Adrenal gland (tissue), 9 donors: ENCODE measurements at regions not wholly inside any gene's neighbourhood (a gene's known extent, or its start where the extent isn't known, plus 50 kb on each side); places are given as distances from the start of the nearest gene placed in this dataset.

Source experiments
- DNase-seq, 7 donors: peaks; one replicate each; pipeline ENCODE4 v3.0.0-alpha.2; 2019 to 2020
- H3K27ac ChIP-seq, 5 donors: fragments of 200-600 bp; sonication (generic) in 4 of 5; 1 replicate in 3 of 5; 2 replicates in 2 of 5; pipeline versions ENCODE4 v1.5.1 to v1.8.0; 2016 to 2020; ENCODE audit warnings: mild to moderate bottlenecking in 1 of 5
- H3K27me3 ChIP-seq: fragments of 200-600 bp; 2 replicates; pipeline ENCODE4 v1.8.0; 2021
- H3K36me3 ChIP-seq, 2 donors: fragments of 200-600 bp; replicated peaks in 1 of 2; 1 replicate in 1 of 2; 2 replicates in 1 of 2; pipeline versions ENCODE4 v1.5.1 to v1.8.0; 2018 to 2022
- H3K4me1 ChIP-seq, 2 donors: fragments of 200-600 bp; replicated peaks in 1 of 2; 1 replicate in 1 of 2; 2 replicates in 1 of 2; pipeline versions ENCODE4 v1.5.1 to v1.8.0; 2018 to 2021
- H3K4me3 ChIP-seq, 4 donors: fragments of 200-600 bp; sonication (generic) in 3 of 4; one replicate each; pipeline ENCODE4 v1.5.1; 2016 to 2018
- H3K9me3 ChIP-seq, 3 donors: fragments of 200-600 bp; sonication (generic) in 1 of 3; replicated peaks in 1 of 3; 1 replicate in 2 of 3; 2 replicates in 1 of 3; pipeline versions ENCODE4 v1.5.1 to v1.8.0; 2016 to 2021
- CTCF ChIP-seq, 6 experiments: fragments of 450-650 bp in 4 of 6; fragments of 200-600 bp in 2 of 6; sonication (generic) in 1 of 6; IDR thresholded peaks; 1 replicate in 5 of 6; 2 replicates in 1 of 6; pipeline versions ENCODE4 v1.5.1 to v1.8.0; 2016 to 2021; ENCODE audit warnings: antibody characterized with exemption in 6 of 6, mild to moderate bottlenecking in 2 of 6, moderate library complexity in 1 of 6
- POLR2A ChIP-seq, 2 donors: fragments of 450-650 bp; IDR thresholded peaks; one replicate each; pipeline ENCODE4 v1.6.1; 2017; ENCODE audit warnings: antibody characterized with exemption in 2 of 2, mild to moderate bottlenecking in 2 of 2, moderate library complexity in 1 of 2
- whole genome bisulfite sequencing, 4 donors: extraction: QIAGEN DNeasy Blood & Tissue Kit in 2 of 4; methylation state at CpG; one replicate each; pipeline versions ENCODE4 v1.1.5 to v1.1.7; 2013 to 2017; 5-methylcytosine and 5-hydroxymethylcytosine counted together
- intact Hi-C, 2 donors: fragments of 100-400 bp; cut with DNase I; formaldehyde crosslinking; loops; one replicate each; pipeline versions ENCODE4 v1.14.1 to v1.15.0; 2022 to 2023
- donor health status: healthy with polysubstance abuse.
- donor health status: Bipolar disorder and iron deficiency.
- donor health status: DM: yes; HTN: yes; CAD: no.
- donor health status: DM: no; HTN: no; CAD: no.
- donor health status: DM: no; HTN: no; CAD: no.

DNA sequence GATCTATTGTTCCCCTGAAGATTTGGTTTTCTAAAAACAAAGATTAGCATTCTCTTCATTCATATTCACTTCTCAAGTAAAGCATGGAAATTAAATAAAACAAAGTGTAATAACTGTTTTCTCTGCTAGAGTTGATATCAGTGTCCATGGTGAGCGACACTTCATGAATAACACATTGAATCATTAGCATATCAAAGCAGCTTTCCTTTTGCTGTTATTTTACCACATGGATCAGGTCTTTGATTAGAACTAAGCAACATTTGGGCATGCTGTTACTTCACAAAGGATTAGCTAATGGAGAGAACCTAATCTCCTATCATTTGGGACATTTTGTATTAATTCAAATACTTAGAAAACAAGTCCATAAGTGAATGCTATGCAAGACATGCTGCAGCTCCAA lies 368.8 kb upstream of the CDH19 start:
- Histone ChIP-seq H3K36me3 (no peaks in the 10 kb centered on the region), H3K4me3 (no peak overlapping the region), H3K27me3 (no peaks in the 10 kb centered on the region), H3K4me1 (no peaks in the 10 kb centered on the region), H3K9me3 (no peaks in the 10 kb centered on the region), H3K27ac (no peak overlapping the region)
- intact Hi-C loops, result no loop called here
- 63 to 84% (median 72%) methylated on average over 1 of the region's 1 CpG for WGBS, 4 donors
- DNase-seq, result no peak
- TF ChIP-seq POLR2A (IDR thresholded peaks at IDR 0.05) (no peak), CTCF (IDR thresholded peaks at IDR 0.05) (no peak)

GRCh38 chr18:66971960-66972359 lies 368.1 kb upstream of the CDH19 start:
- TF ChIP-seq POLR2A (IDR thresholded peaks at IDR 0.05) (no peak), CTCF (IDR thresholded peaks at IDR 0.05) (no peak)
- intact Hi-C loops, result no loop called here
- Histone ChIP-seq H3K9me3 (no peaks in the 10 kb centered on the region), H3K36me3 (no peaks in the 10 kb centered on the region), H3K4me3 (no peak overlapping the region), H3K27me3 (no peaks in the 10 kb centered on the region), H3K27ac (no peak overlapping the region), H3K4me1 (no peaks in the 10 kb centered on the region)
- 45 to 50% (median 45%) methylated on average over 3 of the region's 3 CpGs for WGBS, 4 donors
- DNase-seq, result no peak

- Histone ChIP-seq H3K9me3 (no peaks in the 10 kb centered on the region), H3K4me1 (no peaks in the 10 kb centered on the region), H3K36me3 (no peaks in the 10 kb centered on the region), H3K27me3 (no peaks in the 10 kb centered on the region), H3K4me3 (no peak overlapping the region), H3K27ac (no peak overlapping the region)
- TF ChIP-seq CTCF (IDR thresholded peaks at IDR 0.05) (no peak), POLR2A (IDR thresholded peaks at IDR 0.05) (no peak)
- intact Hi-C loops, result no loop called here
- no peak for DNase-seq
- 83 to 92% (median 87%) methylated on average over 7 of the region's 7 CpGs for WGBS, 4 donors
Measured at GRCh38 chr18:66966171-66966570, 362.3 kb upstream of the CDH19 start.

- WGBS, 4 donors, result 65 to 83% (median 72%) methylated on average over 2 of the region's 2 CpGs
Measured at GRCh38 chr18:66958309-66958708, 354.4 kb upstream of the CDH19 start.

More at GRCh38 chr18:66958309-66958708, 354.4 kb upstream of the CDH19 start:
- Histone ChIP-seq H3K36me3 (no peaks in the 10 kb centered on the region), H3K4me1 (no peaks in the 10 kb centered on the region), H3K4me3 (no peak overlapping the region), H3K9me3 (no peaks in the 10 kb centered on the region), H3K27me3 (no peaks in the 10 kb centered on the region), H3K27ac (no peak overlapping the region)
- TF ChIP-seq POLR2A (IDR thresholded peaks at IDR 0.05) (no peak), CTCF (IDR thresholded peaks at IDR 0.05) (no peak)
- no peak for DNase-seq
- intact Hi-C loops, result no loop called here
